Amygdala (tissue), 56 donors: ENCODE measurements at regions not wholly inside any gene's neighbourhood (a gene's known extent, or its start where the extent isn't known, plus 50 kb on each side); places are given as distances from the start of the nearest gene placed in this dataset.
A peak's percentile ranks its signal among the peaks of the same experiment; 100 is the strongest.
"Not testable (repeated sequence)": the region's sequence is repeated elsewhere in the genome, so short reads cannot be mapped to it uniquely, and the experiment has no call there.

Experiments used
- DNase-seq, 56 donors: peaks; one replicate each; lab custom pipeline; 2025; lab: John Stamatoyannopoulos, UW

- DNase-seq = no peak
These were observed 135.9 kb downstream of the ITGB8 start for GRCh38 chr7:20466543-20467021.

- no peak for DNase-seq
These were observed 139.4 kb downstream of the ITGB8 start for GRCh38 chr7:20470082-20470481.

- no peak for DNase-seq
These were observed 140.0 kb downstream of the ITGB8 start for GRCh38 chr7:20470726-20471125.

DNA sequence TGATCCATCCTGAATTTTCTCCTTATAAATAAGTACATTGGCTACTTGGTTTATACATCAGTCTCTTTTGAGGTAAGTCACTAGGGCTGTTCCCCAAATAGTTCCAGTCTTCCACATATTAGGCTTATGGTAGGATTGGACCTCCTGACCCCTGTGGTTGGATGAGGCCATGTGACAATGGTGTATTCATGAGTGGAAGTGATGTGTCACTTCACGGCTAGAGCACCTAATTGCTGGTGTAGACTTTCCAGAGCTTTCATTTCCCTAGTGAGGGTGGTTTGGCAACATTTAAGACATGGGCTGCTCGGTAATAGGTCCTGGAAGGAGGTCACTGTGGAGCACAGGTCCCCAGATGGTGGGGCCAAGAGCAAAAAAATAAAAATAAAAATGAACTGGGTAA, 141.2 kb upstream of the ABCB5 start:
- no peak for DNase-seq

GRCh38 chr7:20475756-20476155, 139.7 kb upstream of the ABCB5 start:
- DNase-seq = no peak

DNA sequence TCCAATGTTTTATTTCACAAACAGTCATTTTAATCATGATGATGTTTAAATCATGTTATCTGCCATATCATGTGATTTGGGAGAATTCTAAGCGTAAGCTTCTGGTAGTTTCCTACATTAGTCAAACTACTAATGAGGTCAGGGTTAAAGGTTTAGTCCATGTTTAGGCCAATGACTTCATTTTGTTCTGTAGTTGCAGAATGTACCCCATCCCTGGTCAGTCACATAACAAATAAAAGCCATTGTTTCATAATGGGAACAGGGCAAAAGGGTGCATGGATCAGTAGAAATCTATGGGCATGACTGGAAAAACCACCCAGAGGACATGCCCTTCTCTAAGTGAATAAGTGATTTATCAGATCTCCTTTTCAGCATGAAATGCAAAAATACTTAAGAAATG, 138.4 kb upstream of the ABCB5 start:
- DNase-seq = no peak

GRCh38 chr7:20479706-20480105, 135.8 kb upstream of the ABCB5 start:
- no peak for DNase-seq

- no peak for DNase-seq
These were observed 133.4 kb upstream of the ABCB5 start for GRCh38 chr7:20482071-20482470.

DNA sequence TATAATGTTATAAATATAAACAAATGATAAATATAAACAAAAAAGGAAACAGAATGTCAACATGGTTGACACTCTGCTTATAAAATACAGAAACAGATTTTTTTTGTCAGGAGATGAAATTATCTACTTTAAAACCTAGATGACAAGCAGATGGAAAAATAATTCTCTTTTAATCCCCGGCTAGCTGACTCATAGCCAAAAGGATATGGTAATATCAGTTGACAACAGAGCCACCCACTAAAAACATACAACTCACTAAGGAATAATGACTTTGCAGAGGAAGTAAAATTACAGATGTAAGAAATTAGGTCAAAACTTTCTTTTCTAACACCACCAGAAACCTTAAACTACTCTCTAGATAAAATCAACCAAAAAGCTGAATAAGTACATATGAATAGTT, 131.1 kb upstream of the ABCB5 start:
- DNase-seq = no peak

DNA sequence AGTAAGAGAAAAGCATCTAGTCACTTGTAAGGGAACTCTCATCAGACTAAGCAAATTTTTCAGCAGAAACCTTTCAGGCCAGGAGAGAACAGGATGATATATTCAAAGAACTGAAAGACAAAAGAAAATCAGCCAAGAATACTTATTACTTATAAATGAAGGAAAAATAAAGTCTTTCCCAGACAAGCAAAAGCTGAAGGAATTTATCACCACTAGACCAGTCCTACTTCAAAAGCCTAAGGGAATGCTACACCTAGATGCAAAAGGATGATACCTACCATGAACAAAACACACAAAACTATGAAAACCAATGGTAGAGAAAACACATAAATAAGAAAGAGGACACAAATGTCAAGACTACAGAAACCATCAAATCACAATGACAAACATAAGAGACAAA, 126.6 kb upstream of the ABCB5 start:
- no peak for DNase-seq

DNA sequence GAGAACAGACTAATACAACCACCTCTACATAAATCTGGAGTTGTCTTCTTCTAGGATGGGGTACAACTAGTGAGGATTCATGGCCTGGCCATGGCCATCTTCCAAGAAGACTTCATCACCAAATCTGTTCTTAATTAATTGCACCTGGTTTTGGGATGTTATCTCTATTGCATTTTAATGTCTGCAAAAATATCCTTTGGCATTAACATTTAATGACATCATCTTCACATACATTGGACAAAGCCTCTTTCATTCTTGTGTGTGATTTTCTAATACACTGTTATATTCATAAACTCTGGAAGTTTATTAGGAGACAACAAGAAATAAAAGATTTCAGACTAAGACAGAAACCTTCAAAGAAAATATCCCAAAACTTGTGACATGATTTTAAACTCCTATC, 124.2 kb upstream of the ABCB5 start:
- DNase-seq = no peak

DNA sequence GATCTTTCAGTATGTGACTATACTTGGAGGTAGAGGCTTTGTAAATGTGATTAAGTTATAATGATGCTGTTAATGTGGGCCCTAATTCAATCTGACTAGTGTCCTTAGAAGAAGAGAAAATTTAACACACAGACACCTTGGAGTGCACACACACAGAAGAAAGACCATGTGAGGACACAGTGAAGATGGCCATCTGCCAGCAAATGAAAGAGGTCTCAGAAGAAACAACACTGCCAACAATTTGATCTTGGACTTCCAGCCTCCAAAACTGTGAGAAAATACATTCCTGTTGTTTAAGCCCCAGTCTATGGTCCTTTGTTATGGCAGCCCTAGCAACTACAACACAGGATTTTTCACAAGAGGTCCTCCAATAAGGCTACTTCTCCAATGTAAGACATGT, 120.9 kb upstream of the ABCB5 start:
- no peak for DNase-seq

DNA sequence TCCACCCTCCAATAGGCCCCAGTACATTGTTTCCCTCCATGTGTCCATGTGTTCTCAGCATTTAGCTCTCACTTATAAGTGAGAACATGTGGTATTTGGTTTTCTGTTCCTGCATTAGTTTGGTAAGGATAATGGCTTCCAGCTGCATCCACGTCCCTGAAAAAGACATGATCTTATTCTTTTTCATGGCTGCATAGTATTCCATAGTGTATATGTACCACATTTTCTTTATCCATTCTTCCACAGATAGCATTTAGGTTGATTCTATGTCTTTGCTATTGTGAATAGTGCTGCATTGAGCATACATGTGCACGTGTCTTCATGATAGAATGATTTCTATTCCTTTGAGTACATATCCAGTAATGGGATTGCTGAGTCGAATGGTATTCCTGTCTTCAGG, 114.0 kb upstream of the ABCB5 start:
- DNase-seq = not testable (repeated sequence)

GRCh38 chr7:20503278-20503950, 112.1 kb upstream of the ABCB5 start:
- DNase-seq = no peak

- DNase-seq = no peak
These were observed 111.4 kb upstream of the ABCB5 start for GRCh38 chr7:20504060-20504459.

DNA sequence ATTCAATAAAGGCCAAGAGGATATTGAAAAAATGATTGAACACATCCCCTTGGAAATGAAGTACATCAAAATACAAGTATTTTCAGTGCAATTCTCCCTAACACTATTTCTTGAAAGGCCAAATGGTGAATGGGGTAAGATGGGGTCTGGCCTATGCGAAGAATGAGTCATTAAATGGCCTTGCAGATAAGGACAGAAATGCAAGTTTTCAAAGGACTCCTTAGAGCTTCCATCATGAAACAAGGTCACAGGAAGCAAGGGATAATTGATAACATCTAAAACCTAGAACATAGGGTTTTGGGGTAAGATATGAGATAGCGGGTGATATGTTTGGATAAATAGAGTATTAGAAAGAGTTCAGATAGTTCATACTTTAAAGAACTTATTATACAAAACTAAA, 109.3 kb upstream of the ABCB5 start:
- DNase-seq = no peak

DNA sequence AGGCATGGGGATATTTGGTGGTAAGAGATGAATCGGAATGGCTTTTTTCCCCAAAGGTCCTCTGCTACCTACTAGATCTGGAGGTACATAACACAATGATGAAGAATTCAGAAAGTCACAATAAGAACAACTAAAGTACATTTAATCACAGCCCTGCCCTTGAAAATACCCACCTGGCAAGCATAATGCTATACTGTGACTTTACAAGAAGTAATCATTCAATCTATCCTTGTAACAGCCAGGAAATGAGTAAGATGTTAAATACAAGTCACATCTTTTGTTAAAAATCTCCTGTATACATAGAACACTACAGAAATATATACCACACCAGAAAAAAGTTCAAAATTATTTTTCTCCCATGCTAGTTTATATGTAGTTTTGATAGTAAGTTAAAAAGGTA, 108.3 kb upstream of the ABCB5 start:
- no peak for DNase-seq

DNA sequence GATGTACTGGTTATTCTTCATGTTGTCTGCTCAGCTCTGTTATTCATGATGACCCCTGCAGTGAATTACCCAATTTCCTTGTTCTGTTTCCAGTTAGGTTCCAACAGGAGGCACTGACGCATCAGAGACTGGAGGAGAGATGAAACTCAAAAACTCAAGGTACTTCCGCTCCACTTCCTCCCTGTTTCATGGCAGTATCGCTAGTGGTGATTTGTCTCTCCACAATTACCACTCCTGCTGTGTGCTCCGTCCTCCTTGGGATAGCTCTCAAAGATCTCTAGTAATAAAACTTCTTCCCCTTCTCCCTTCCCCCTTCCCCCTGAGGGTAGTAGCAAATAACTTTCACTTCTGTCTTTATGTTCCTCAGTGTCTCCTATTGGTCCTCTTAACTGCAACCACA, 107.4 kb upstream of the ABCB5 start:
- no peak for DNase-seq

DNA sequence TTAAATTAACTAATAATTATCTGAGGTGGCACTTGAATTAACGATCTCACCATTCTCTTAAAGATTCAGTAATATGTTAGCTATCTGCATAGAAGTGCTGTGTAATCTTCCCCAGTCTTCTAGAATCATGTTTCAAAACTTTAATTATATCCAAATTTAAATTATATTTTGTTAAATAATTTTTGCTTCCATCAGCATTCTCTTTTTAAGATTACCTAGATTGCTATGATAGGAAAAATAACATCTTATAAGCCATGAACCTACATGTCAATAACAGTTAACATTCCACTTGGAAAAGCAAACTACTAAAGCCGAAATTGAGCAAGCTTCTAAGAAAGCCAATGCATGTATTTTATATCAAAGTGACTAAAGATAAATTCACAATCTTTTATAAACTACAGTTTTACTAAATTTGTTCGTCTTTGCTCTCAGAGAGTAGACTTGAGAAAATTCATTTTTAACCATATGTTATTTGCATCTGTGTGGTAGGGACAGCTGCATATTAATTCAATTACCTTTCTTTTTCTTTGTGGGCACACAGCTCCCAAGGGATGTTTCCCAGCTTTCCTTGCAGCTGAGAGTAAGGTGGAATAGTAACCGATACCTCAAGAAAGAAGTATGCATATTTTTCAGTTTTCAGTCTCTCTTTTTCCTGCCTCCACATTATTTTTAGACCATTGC, 105.4 kb upstream of the ABCB5 start:
- no peak for DNase-seq

GRCh38 chr7:20510573-20510900, 104.9 kb upstream of the ABCB5 start:
- DNase-seq = peak in 2 of 56 donors; percentile 9 to 13

- DNase-seq = no peak
These were observed 102.1 kb upstream of the ABCB5 start for GRCh38 chr7:20513341-20513740.

DNA sequence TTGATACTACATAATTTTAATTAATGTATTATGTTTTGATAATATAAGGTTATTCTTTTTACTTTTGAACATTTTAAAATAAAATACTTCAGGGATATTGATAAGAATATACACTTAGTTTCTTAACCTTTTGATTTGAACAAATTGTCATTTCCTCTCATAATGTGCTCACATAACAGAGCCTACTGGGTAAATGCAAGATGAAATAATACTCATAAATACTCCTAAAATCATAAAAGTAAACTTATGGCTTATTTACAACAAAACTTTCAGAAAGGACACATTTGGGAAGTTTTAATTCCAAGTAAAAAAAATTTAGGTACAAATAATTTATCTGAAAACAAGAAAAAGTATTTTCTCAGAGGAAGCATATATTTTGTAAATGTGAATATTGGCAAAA, 101.6 kb upstream of the ABCB5 start:
- no peak for DNase-seq

GRCh38 chr7:20514364-20514763, 101.1 kb upstream of the ABCB5 start:
- peak in 37 of 56 donors; percentile 5 to 82 (median 44) for DNase-seq
